ENCODE measurements at regions not wholly inside any gene's neighbourhood (a gene's known extent, or its start where the extent isn't known, plus 50 kb on each side); places are given as distances from the start of the nearest gene placed in this dataset.

- Histone ChIP-seq H3K9ac (ENCODE audit: low read length) (no peak overlapping the region), H2AFZ (ENCODE audit: low read length) (no peak overlapping the region), H3K4me3 (ENCODE audit: low read depth, low read length, poor library complexity, severe bottlenecking) (no peak overlapping the region), H3K9me2 (ENCODE audit: low read depth, low read length) (no peaks in the 10 kb centered on the region), H4K20me1 (ENCODE audit: insufficient read depth, low read length) (no peaks in the 10 kb centered on the region), H3K36me3 (ENCODE audit: insufficient read depth, low read length) (no peaks in the 10 kb centered on the region), H3F3A (ENCODE audit: insufficient read depth, low read length) (no peaks in the 10 kb centered on the region), H3K27ac (ENCODE audit: low read depth, low read length, poor library complexity, severe bottlenecking) (no peak overlapping the region), H3K9me3 (ENCODE audit: low read length) (no peaks in the 10 kb centered on the region), H3K4me1 (ENCODE audit: insufficient read depth, low read length, severe bottlenecking) (no peaks in the 10 kb centered on the region), H3K27me3 (ENCODE audit: insufficient read depth, low read length) (no peaks in the 10 kb centered on the region), H3K79me2 (ENCODE audit: insufficient read depth, low read length) (no peaks in the 10 kb centered on the region), H3K4me2 (ENCODE audit: low read length) (no peak overlapping the region)
- TF ChIP-seq EZH2 (IDR thresholded peaks at IDR 0.05; ENCODE audit: borderline replicate concordance, low read length) (no peak), CTCF (IDR thresholded peaks at IDR 0.05; ENCODE audit: low read length) (no peak)
These were observed 334.7 kb upstream of the MYT1L start for GRCh38 chr2:2665834-2666133.

- no peak overlapping the region for H2AFZ ChIP-seq (ENCODE audit: low read length)
These were observed 334.1 kb upstream of the MYT1L start for GRCh38 chr2:2664989-2665833.

DNA sequence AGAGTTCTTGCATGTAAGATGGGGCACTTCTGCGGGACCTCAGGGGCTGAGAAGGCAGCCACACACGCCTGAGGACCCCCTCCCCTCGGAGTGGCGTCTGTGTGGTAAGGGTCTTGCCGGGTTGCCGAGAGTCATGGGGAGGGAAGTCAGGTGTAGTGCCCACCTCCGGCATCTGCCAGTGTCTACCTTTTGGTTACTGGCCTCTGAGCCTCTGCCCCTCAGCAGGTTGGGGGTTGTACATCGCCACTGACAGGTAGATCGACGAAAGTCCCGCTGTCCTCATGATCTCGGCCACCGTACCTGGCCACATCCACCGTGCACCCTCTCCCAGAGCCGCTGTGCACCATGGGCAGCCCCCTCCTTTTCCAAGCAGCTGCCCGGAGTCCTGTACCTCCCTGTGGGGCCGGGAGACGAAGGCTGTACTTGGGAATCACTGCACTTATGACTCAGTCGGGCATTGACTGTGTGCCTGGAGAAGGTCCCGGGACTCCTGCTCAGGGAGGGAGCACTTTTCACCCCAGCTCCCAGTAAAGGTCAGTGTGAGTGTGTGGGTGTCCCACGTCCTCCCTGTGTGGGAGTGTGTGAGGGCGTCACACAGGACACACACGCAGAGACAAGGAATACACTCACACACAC lies 332.4 kb upstream of the MYT1L start:
- TF ChIP-seq EZH2 (IDR thresholded peaks at IDR 0.05; ENCODE audit: borderline replicate concordance, low read length) (no peak), CTCF (IDR thresholded peaks at IDR 0.05; ENCODE audit: low read length) (no peak)
- no peak overlapping the region for H2AFZ ChIP-seq (ENCODE audit: low read length)

More at GRCh38 chr2:2664989-2665833, 334.1 kb upstream of the MYT1L start:
- H3K4me1 ChIP-seq (ENCODE audit: insufficient read depth, low read length, severe bottlenecking) = no peaks in the 10 kb centered on the region
- H3K9me3 ChIP-seq (ENCODE audit: low read length) = no peaks in the 10 kb centered on the region
- H3K27me3 ChIP-seq (ENCODE audit: insufficient read depth, low read length) = no peaks in the 10 kb centered on the region
- no peak overlapping the region for H3K27ac ChIP-seq (ENCODE audit: low read depth, low read length, poor library complexity, severe bottlenecking)
- H3K9ac ChIP-seq (ENCODE audit: low read length) = no peak overlapping the region
- no peaks in the 10 kb centered on the region for H3F3A ChIP-seq (ENCODE audit: insufficient read depth, low read length)
- TF ChIP-seq EZH2 (IDR thresholded peaks at IDR 0.05; ENCODE audit: borderline replicate concordance, low read length) = no peak
- TF ChIP-seq CTCF (IDR thresholded peaks at IDR 0.05; ENCODE audit: low read length) = no peak
- H3K79me2 ChIP-seq (ENCODE audit: insufficient read depth, low read length) = no peaks in the 10 kb centered on the region
- H3K36me3 ChIP-seq (ENCODE audit: insufficient read depth, low read length) = no peaks in the 10 kb centered on the region
- no peaks in the 10 kb centered on the region for H4K20me1 ChIP-seq (ENCODE audit: insufficient read depth, low read length)
- H3K9me2 ChIP-seq (ENCODE audit: low read depth, low read length) = no peaks in the 10 kb centered on the region
- no peak overlapping the region for H3K4me3 ChIP-seq (ENCODE audit: low read depth, low read length, poor library complexity, severe bottlenecking)
- H3K4me2 ChIP-seq (ENCODE audit: low read length) = no peak overlapping the region

More for the DNA sequence above, 332.4 kb upstream of the MYT1L start:
- Histone ChIP-seq H3K9me2 (ENCODE audit: low read depth, low read length) (no peaks in the 10 kb centered on the region), H4K20me1 (ENCODE audit: insufficient read depth, low read length) (no peaks in the 10 kb centered on the region), H3K4me2 (ENCODE audit: low read length) (no peak overlapping the region), H3K79me2 (ENCODE audit: insufficient read depth, low read length) (no peaks in the 10 kb centered on the region), H3K4me3 (ENCODE audit: low read depth, low read length, poor library complexity, severe bottlenecking) (no peak overlapping the region), H3K27ac (ENCODE audit: low read depth, low read length, poor library complexity, severe bottlenecking) (no peak overlapping the region), H3F3A (ENCODE audit: insufficient read depth, low read length) (no peaks in the 10 kb centered on the region), H3K4me1 (ENCODE audit: insufficient read depth, low read length, severe bottlenecking) (no peaks in the 10 kb centered on the region), H3K27me3 (ENCODE audit: insufficient read depth, low read length) (no peaks in the 10 kb centered on the region), H3K9ac (ENCODE audit: low read length) (no peak overlapping the region), H3K36me3 (ENCODE audit: insufficient read depth, low read length) (no peaks in the 10 kb centered on the region), H3K9me3 (ENCODE audit: low read length) (no peaks in the 10 kb centered on the region)
